Upper lobe of left lung (tissue), 6 donors: ENCODE measurements at regions not wholly inside any gene's neighbourhood (a gene's known extent, or its start where the extent isn't known, plus 50 kb on each side); places are given as distances from the start of the nearest gene placed in this dataset.

Experiments
- ATAC-seq, 2 donors: fragments of 200-7000 bp; cut with Tn5 transposase; one replicate each; pipeline ENCODE4 v1.9.1; 2022; ENCODE audit warnings: mild to moderate bottlenecking in 2 of 2, moderate library complexity in 2 of 2; ENCODE audit not compliant: low FRiP score in 2 of 2
- DNase-seq, 2 donors: peaks; one replicate each; pipeline ENCODE4 v3.0.0-alpha.2; 2019 to 2020
- H3K27ac ChIP-seq, 4 donors: fragments of 200-600 bp; sonication (generic); one replicate each; pipeline ENCODE4 v1.5.1; 2016 to 2019
- H3K27me3 ChIP-seq, 4 donors: fragments of 200-600 bp; sonication (generic); one replicate each; pipeline ENCODE4 v1.5.1; 2017 to 2019
- H3K36me3 ChIP-seq, 4 donors: fragments of 200-600 bp; sonication (generic); one replicate each; pipeline ENCODE4 v1.5.1; 2016 to 2019
- H3K4me1 ChIP-seq, 4 donors: fragments of 200-600 bp; sonication (generic); one replicate each; pipeline ENCODE4 v1.5.1; 2018 to 2019
- H3K4me3 ChIP-seq, 4 donors: fragments of 200-600 bp; sonication (generic); one replicate each; pipeline ENCODE4 v1.5.1; 2017 to 2019; ENCODE audit warnings: mild to moderate bottlenecking in 2 of 4, moderate library complexity in 1 of 4
- H3K9me3 ChIP-seq, 4 donors: fragments of 200-600 bp; sonication (generic); one replicate each; pipeline ENCODE4 v1.5.1; 2018 to 2019
- CTCF ChIP-seq, 6 experiments: fragments of 450-650 bp in 4 of 6; fragments of 200-600 bp in 2 of 6; sonication (generic) in 2 of 6; IDR thresholded peaks; one replicate each; pipeline ENCODE4 v1.5.1; 2016 to 2019; ENCODE audit warnings: antibody characterized with exemption in 6 of 6
- EP300 ChIP-seq, 4 donors: sonication (generic); formaldehyde crosslinking; IDR thresholded peaks; one replicate each; pipeline ENCODE4 v1.5.1; 2017; ENCODE audit warnings: antibody characterized with exemption in 4 of 4, control low read depth in 2 of 4
- POLR2A ChIP-seq, 4 donors: fragments of 450-650 bp; IDR thresholded peaks; one replicate each; pipeline ENCODE4 v1.5.1; 2016 to 2017; ENCODE audit warnings: antibody characterized with exemption in 4 of 4, mild to moderate bottlenecking in 2 of 4
- POLR2AphosphoS5 ChIP-seq, 2 donors: sonication (generic); formaldehyde crosslinking; IDR thresholded peaks; one replicate each; pipeline ENCODE4 v1.5.1; 2017; ENCODE audit warnings: antibody characterized with exemption in 2 of 2
- whole genome bisulfite sequencing, 2 donors: methylation state at CpG; one replicate each; pipeline ENCODE4 v1.1.5; 2017 to 2018; 5-methylcytosine and 5-hydroxymethylcytosine counted together
- donor health status: DM: no; HTN: no; CAD: no; lungs with moderate emphysema.
- donor health status: DM: no; HTN: yes; CAD: no; lungs with severe emphysema.

- Histone ChIP-seq H3K4me1 (no peaks in the 10 kb centered on the region), H3K27ac (no peak overlapping the region), H3K9me3 (no peaks in the 10 kb centered on the region), H3K4me3 (no peak overlapping the region), H3K36me3 (no peaks in the 10 kb centered on the region), H3K27me3 (no peaks in the 10 kb centered on the region)
- WGBS, 2 donors, result 93 to 100% methylated on average over 2 of the region's 2 CpGs
- TF ChIP-seq EP300 (IDR thresholded peaks at IDR 0.05) (no peak), CTCF (IDR thresholded peaks at IDR 0.05) (no peak), POLR2AphosphoS5 (IDR thresholded peaks at IDR 0.05) (no peak), POLR2A (IDR thresholded peaks at IDR 0.05) (no peak)
- DNase-seq (no peak), ATAC-seq (no peak)
These were observed 62.7 kb upstream of the EXOC4 start for GRCh38 chr7:133190172-133190528.

GRCh38 chr7:133190650-133191049 lies 62.2 kb upstream of the EXOC4 start:
- Histone ChIP-seq H3K4me1 (no peaks in the 10 kb centered on the region), H3K9me3 (no peaks in the 10 kb centered on the region), H3K4me3 (no peak overlapping the region), H3K27me3 (no peaks in the 10 kb centered on the region), H3K36me3 (no peaks in the 10 kb centered on the region), H3K27ac (no peak overlapping the region)
- TF ChIP-seq POLR2A (IDR thresholded peaks at IDR 0.05), result no peak
- no peak for TF ChIP-seq CTCF (IDR thresholded peaks at IDR 0.05)
- TF ChIP-seq POLR2AphosphoS5 (IDR thresholded peaks at IDR 0.05), result no peak
- TF ChIP-seq EP300 (IDR thresholded peaks at IDR 0.05), result no peak
- WGBS, 2 donors, result 100% methylated on average over 1 of the region's 1 CpG
- DNase-seq, result no peak
- no peak for ATAC-seq

- no peaks in the 10 kb centered on the region for H3K4me1 ChIP-seq
- ATAC-seq (no peak), DNase-seq (no peak)
- H3K27me3 ChIP-seq, result no peaks in the 10 kb centered on the region
- no peak overlapping the region for H3K27ac ChIP-seq
- WGBS, 2 donors, result 76 to 79% methylated on average over 4 of the region's 4 CpGs
- TF ChIP-seq POLR2AphosphoS5 (IDR thresholded peaks at IDR 0.05) (no peak), EP300 (IDR thresholded peaks at IDR 0.05) (no peak), CTCF (IDR thresholded peaks at IDR 0.05) (no peak), POLR2A (IDR thresholded peaks at IDR 0.05) (no peak)
- no peak overlapping the region for H3K4me3 ChIP-seq
- no peaks in the 10 kb centered on the region for H3K36me3 ChIP-seq
- no peaks in the 10 kb centered on the region for H3K9me3 ChIP-seq
These were observed 61.1 kb upstream of the EXOC4 start for GRCh38 chr7:133191787-133192186.

- ATAC-seq, result no peak
- no peak overlapping the region for H3K4me3 ChIP-seq
- TF ChIP-seq POLR2A (IDR thresholded peaks at IDR 0.05) (no peak), POLR2AphosphoS5 (IDR thresholded peaks at IDR 0.05) (no peak), EP300 (IDR thresholded peaks at IDR 0.05) (no peak), CTCF (IDR thresholded peaks at IDR 0.05) (no peak)
These were observed 57.0 kb upstream of the EXOC4 start for GRCh38 chr7:133195868-133196267.

GRCh38 chr7:133196856-133197612 lies 55.8 kb upstream of the EXOC4 start:
- no peak for ATAC-seq
- H3K9me3 ChIP-seq, result no peaks in the 10 kb centered on the region
- no peak for TF ChIP-seq CTCF (IDR thresholded peaks at IDR 0.05)
- TF ChIP-seq EP300 (IDR thresholded peaks at IDR 0.05), result no peak
- TF ChIP-seq POLR2A (IDR thresholded peaks at IDR 0.05), result no peak
- no peak for TF ChIP-seq POLR2AphosphoS5 (IDR thresholded peaks at IDR 0.05)

More at GRCh38 chr7:133195868-133196267, 57.0 kb upstream of the EXOC4 start:
- Histone ChIP-seq H3K4me1 (no peaks in the 10 kb centered on the region), H3K36me3 (no peaks in the 10 kb centered on the region), H3K27me3 (no peaks in the 10 kb centered on the region), H3K9me3 (no peaks in the 10 kb centered on the region), H3K27ac (no peak overlapping the region)
- WGBS, 2 donors, result 80 to 84% methylated on average over 4 of the region's 4 CpGs
- DNase-seq, result no peak

More at GRCh38 chr7:133196856-133197612, 55.8 kb upstream of the EXOC4 start:
- no peak overlapping the region for H3K4me3 ChIP-seq
- H3K27ac ChIP-seq, result no peak overlapping the region
- no peaks in the 10 kb centered on the region for H3K4me1 ChIP-seq
- 59 to 60% methylated on average over 15 of the region's 15 CpGs for WGBS, 2 donors
- H3K27me3 ChIP-seq, result no peaks in the 10 kb centered on the region
- no peaks in the 10 kb centered on the region for H3K36me3 ChIP-seq
- DNase-seq, result no peak
